ENCODE measurements at regions not wholly inside any gene's neighbourhood (a gene's known extent, or its start where the extent isn't known, plus 50 kb on each side); places are given as distances from the start of the nearest gene placed in this dataset.

- H3K36me3 ChIP-seq = no peaks in the 10 kb centered on the region
- intact Hi-C loops (cut with micrococcal nuclease) = no loop called here
These were observed 54.2 kb upstream of the BCL11B start for GRCh38 chr14:99326041-99326710.

DNA sequence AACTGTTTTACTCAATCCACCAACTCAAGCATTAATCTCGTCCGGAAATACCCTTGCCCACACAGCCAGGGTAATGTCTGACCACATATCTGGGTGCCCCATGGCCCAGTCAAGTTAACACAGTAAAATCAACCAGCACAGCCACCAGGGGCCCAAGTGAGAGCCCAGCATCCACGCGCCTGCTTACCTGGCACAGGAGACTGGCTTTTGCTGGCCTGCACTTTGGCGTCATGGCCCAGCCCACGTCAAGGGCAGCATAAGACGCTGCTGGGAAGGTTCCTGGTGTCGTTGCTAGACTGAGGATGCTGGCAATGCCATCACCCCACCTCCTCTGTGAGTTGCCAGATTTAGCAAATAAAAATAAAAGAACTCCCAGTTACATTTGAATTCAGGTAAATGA lies 53.6 kb upstream of the BCL11B start:
- Histone ChIP-seq H3K9me3 (replicated peaks) (no peaks in the 10 kb centered on the region), H3K36me3 (no peaks in the 10 kb centered on the region), H3K4me1 (peaks cover 9% of the 10 kb centered on the region), H3K27me3 (ENCODE audit: low read depth) (peaks cover 78% of the 10 kb centered on the region), H3K27ac (replicated peaks) (no peak overlapping the region), H3K4me3 (no peak overlapping the region)
- no peak for DNase-seq
- intact Hi-C loops (cut with micrococcal nuclease) = no loop called here
- TF ChIP-seq, protein P1, sequence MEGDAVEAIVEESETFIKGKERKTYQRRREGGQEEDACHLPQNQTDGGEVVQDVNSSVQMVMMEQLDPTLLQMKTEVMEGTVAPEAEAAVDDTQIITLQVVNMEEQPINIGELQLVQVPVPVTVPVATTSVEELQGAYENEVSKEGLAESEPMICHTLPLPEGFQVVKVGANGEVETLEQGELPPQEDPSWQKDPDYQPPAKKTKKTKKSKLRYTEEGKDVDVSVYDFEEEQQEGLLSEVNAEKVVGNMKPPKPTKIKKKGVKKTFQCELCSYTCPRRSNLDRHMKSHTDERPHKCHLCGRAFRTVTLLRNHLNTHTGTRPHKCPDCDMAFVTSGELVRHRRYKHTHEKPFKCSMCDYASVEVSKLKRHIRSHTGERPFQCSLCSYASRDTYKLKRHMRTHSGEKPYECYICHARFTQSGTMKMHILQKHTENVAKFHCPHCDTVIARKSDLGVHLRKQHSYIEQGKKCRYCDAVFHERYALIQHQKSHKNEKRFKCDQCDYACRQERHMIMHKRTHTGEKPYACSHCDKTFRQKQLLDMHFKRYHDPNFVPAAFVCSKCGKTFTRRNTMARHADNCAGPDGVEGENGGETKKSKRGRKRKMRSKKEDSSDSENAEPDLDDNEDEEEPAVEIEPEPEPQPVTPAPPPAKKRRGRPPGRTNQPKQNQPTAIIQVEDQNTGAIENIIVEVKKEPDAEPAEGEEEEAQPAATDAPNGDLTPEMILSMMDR (IDR thresholded peaks at IDR 0.05; ENCODE audit: borderline replicate concordance) = no peak

More at GRCh38 chr14:99326041-99326710, 54.2 kb upstream of the BCL11B start:
- no peak for DNase-seq
- Histone ChIP-seq H3K4me3 (no peak overlapping the region), H3K4me1 (peaks cover 9% of the 10 kb centered on the region), H3K9me3 (replicated peaks) (no peaks in the 10 kb centered on the region), H3K27me3 (ENCODE audit: low read depth) (peaks cover 73% of the 10 kb centered on the region), H3K27ac (replicated peaks) (no peak overlapping the region)
- TF ChIP-seq, protein P1 (IDR thresholded peaks at IDR 0.05; ENCODE audit: borderline replicate concordance) = no peak

DNA sequence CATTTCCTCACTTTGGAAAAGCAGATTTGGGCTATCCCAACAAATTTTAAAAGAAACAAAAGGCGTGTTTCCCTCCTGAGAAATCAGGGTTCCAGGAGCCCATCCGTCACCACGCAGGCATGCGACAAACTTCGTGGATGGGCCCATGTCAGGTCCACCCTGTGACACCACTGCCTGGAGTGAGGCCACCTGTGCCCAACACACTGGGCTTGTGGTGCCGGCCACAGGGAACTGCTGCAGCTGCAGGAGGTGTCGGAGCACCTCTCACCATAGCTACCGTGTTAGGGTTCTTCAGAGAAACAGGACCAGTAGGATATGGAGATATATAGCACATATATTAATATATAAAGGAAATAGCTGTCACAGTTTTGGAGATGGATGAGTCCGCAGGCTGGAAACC lies 53.0 kb upstream of the BCL11B start:
- intact Hi-C loops (cut with micrococcal nuclease) = no loop called here

GRCh38 chr14:99324291-99324690 lies 52.3 kb upstream of the BCL11B start:
- peaks cover 78% of the 10 kb centered on the region for H3K27me3 ChIP-seq (ENCODE audit: low read depth)
- DNase-seq = no peak
- no peaks in the 10 kb centered on the region for H3K36me3 ChIP-seq
- no peak overlapping the region for H3K4me3 ChIP-seq
- TF ChIP-seq, protein P1 (IDR thresholded peaks at IDR 0.05; ENCODE audit: borderline replicate concordance) = no peak
- intact Hi-C loops (cut with micrococcal nuclease) = no loop called here
- peaks cover 9% of the 10 kb centered on the region for H3K4me1 ChIP-seq
- H3K27ac ChIP-seq (replicated peaks) = no peak overlapping the region
- no peaks in the 10 kb centered on the region for H3K9me3 ChIP-seq (replicated peaks)

More for the DNA sequence above, 53.0 kb upstream of the BCL11B start:
- no peak overlapping the region for H3K4me3 ChIP-seq
- no peak overlapping the region for H3K27ac ChIP-seq (replicated peaks)
- TF ChIP-seq, protein P1 (IDR thresholded peaks at IDR 0.05; ENCODE audit: borderline replicate concordance) = no peak
- DNase-seq = no peak
- peaks cover 79% of the 10 kb centered on the region for H3K27me3 ChIP-seq (ENCODE audit: low read depth)
- H3K4me1 ChIP-seq = peaks cover 9% of the 10 kb centered on the region
- H3K9me3 ChIP-seq (replicated peaks) = no peaks in the 10 kb centered on the region
- no peaks in the 10 kb centered on the region for H3K36me3 ChIP-seq

DNA sequence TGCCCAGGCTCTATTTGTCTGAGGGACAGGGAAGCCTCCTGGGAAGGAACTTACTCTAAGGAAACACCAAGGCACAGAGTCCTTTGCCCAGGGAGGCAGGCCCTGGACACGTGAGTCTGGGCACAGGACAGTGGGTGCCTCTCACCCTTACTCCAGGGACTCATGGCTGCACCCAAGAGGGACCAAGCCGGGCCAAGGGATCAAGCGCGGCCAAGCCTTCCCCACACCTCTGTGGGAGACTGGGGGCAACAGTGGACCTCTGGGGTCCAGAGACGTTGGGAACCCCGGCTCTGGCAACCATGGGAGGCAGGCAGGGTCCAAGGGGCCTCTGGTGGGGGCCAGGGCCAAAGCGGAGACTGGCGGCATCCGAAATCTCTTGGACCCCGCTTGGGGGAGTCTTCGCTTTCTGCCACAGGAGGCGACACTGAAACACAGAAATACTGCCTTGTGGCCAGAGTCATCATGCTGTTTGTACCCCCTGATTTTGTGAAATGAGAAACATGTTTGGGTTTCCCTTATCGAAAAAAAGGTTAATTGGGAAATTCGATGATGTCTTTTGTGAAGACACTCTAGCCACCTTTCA lies 51.7 kb upstream of the BCL11B start:
- H3K9me3 ChIP-seq (replicated peaks) = no peaks in the 10 kb centered on the region
- peaks cover 80% of the 10 kb centered on the region for H3K27me3 ChIP-seq (ENCODE audit: low read depth)
- no peak overlapping the region for H3K4me3 ChIP-seq
- H3K27ac ChIP-seq (replicated peaks) = no peak overlapping the region
- TF ChIP-seq, protein P1 (IDR thresholded peaks at IDR 0.05; ENCODE audit: borderline replicate concordance) = no peak
- H3K4me1 ChIP-seq = peaks cover 9% of the 10 kb centered on the region
- DNase-seq = no peak
- H3K36me3 ChIP-seq = no peaks in the 10 kb centered on the region
- intact Hi-C loops (cut with micrococcal nuclease) = no loop called here
